ENCODE measurements at regions not wholly inside any gene's neighbourhood (a gene's known extent, or its start where the extent isn't known, plus 50 kb on each side); places are given as distances from the start of the nearest gene placed in this dataset.

GRCh38 chr5:124236361-124237205 is 509.9 kb downstream of the ZNF608 start:
- DNase-seq, result no peak
- peaks cover 3 to 8% of the 10 kb centered on the region in 2 donors for H3K9me3 ChIP-seq (replicated peaks in 1 of 2; ENCODE audit: control insufficient read depth in 1 of 2, insufficient read depth in 1 of 2, low read length in 2 of 2)
- peaks cover 0 to 1% (median 0%) of the 10 kb centered on the region in 3 donors for H3K27me3 Mint-ChIP-seq (ENCODE audit: low read depth in 3 of 3)
- H3K27ac Mint-ChIP-seq, result no peak overlapping the region
- H3K4me1 ChIP-seq (ENCODE audit: control insufficient read depth in 1 of 2, insufficient read depth in 2 of 2, low read length in 2 of 2), result no peaks in the 10 kb centered on the region
- H3K4me3 Mint-ChIP-seq, result no peak overlapping the region
- no CpG with 5 or more reads among the region's 3 CpGs for WGBS (ENCODE audit: insufficient coverage)
- no peaks in the 10 kb centered on the region for H3K36me3 Mint-ChIP-seq
- intact Hi-C loops (cut with micrococcal nuclease), result no loop called here
- H2AFZ ChIP-seq (ENCODE audit: insufficient read depth, low read depth, low read length, poor library complexity, severe bottlenecking), result no peak overlapping the region
- no peaks in the 10 kb centered on the region for H4K20me1 ChIP-seq (ENCODE audit: insufficient read depth, low read length)
- no peaks in the 10 kb centered on the region for H3K79me2 ChIP-seq (ENCODE audit: insufficient read depth, low read length)
- no peak overlapping the region for H3K4me3 ChIP-seq (replicated peaks in 1 of 3; ENCODE audit: low read depth in 2 of 3, low read length in 3 of 3)
- no peaks in the 10 kb centered on the region for H3K36me3 ChIP-seq (replicated peaks in 1 of 2; ENCODE audit: control insufficient read depth in 1 of 2, insufficient read depth in 2 of 2, low read length in 2 of 2)
- no peaks in the 10 kb centered on the region for H3K4me1 Mint-ChIP-seq
- peaks cover 0 to 8% (median 2%) of the 10 kb centered on the region in 7 donors for H3K9me3 Mint-ChIP-seq
- no peak for TF ChIP-seq CTCF (IDR thresholded peaks at IDR 0.05)
- no peak overlapping the region for H3K27ac ChIP-seq (ENCODE audit: low read depth in 1 of 2, low read length in 2 of 2)
- no peak overlapping the region for H3K4me2 ChIP-seq (replicated peaks; ENCODE audit: extremely low read depth, low read length, poor library complexity, severe bottlenecking)
- H3K9ac ChIP-seq (ENCODE audit: insufficient read depth, low read length, poor library complexity, severe bottlenecking), result no peak overlapping the region
- H3K27me3 ChIP-seq (ENCODE audit: control insufficient read depth in 2 of 2, insufficient read depth in 2 of 2, low read length in 2 of 2), result no peaks in the 10 kb centered on the region

GRCh38 chr5:124235576-124235975 is 510.9 kb downstream of the ZNF608 start:
- Histone ChIP-seq H3K27ac (ENCODE audit: low read depth in 1 of 2, low read length in 2 of 2) (no peak overlapping the region), H3K9ac (ENCODE audit: insufficient read depth, low read length, poor library complexity, severe bottlenecking) (no peak overlapping the region), H3K4me3 (replicated peaks in 1 of 3; ENCODE audit: low read depth in 2 of 3, low read length in 3 of 3) (no peak overlapping the region), H4K20me1 (ENCODE audit: insufficient read depth, low read length) (no peaks in the 10 kb centered on the region), H3K4me1 (ENCODE audit: control insufficient read depth in 1 of 2, insufficient read depth in 2 of 2, low read length in 2 of 2) (no peaks in the 10 kb centered on the region), H3K36me3 (replicated peaks in 1 of 2; ENCODE audit: control insufficient read depth in 1 of 2, insufficient read depth in 2 of 2, low read length in 2 of 2) (no peaks in the 10 kb centered on the region), H3K27me3 (ENCODE audit: control insufficient read depth in 2 of 2, insufficient read depth in 2 of 2, low read length in 2 of 2) (no peaks in the 10 kb centered on the region), H3K4me2 (replicated peaks; ENCODE audit: extremely low read depth, low read length, poor library complexity, severe bottlenecking) (no peak overlapping the region), H3K9me3 (replicated peaks in 1 of 2; ENCODE audit: control insufficient read depth in 1 of 2, insufficient read depth in 1 of 2, low read length in 2 of 2) (peaks cover 3 to 8% of the 10 kb centered on the region in 2 donors), H2AFZ (ENCODE audit: insufficient read depth, low read depth, low read length, poor library complexity, severe bottlenecking) (no peak overlapping the region), H3K79me2 (ENCODE audit: insufficient read depth, low read length) (no peaks in the 10 kb centered on the region)
- no CpG with 5 or more reads among the region's 6 CpGs for WGBS (ENCODE audit: insufficient coverage)
- no peak overlapping the region for H3K4me3 Mint-ChIP-seq
- intact Hi-C loops (cut with micrococcal nuclease), result no loop called here
- H3K27me3 Mint-ChIP-seq (ENCODE audit: low read depth in 3 of 3), result peaks cover 0 to 1% (median 0%) of the 10 kb centered on the region in 3 donors
- no peaks in the 10 kb centered on the region for H3K4me1 Mint-ChIP-seq
- no peaks in the 10 kb centered on the region for H3K36me3 Mint-ChIP-seq
- peaks cover 0 to 8% (median 2%) of the 10 kb centered on the region in 7 donors for H3K9me3 Mint-ChIP-seq
- no peak for TF ChIP-seq CTCF (IDR thresholded peaks at IDR 0.05)
- no peak overlapping the region for H3K27ac Mint-ChIP-seq
- no peak for DNase-seq

Measured in CD14-positive monocyte (primary cell).